ENCODE measurements at regions not wholly inside any gene's neighbourhood (a gene's known extent, or its start where the extent isn't known, plus 50 kb on each side); places are given as distances from the start of the nearest gene placed in this dataset.

DNA sequence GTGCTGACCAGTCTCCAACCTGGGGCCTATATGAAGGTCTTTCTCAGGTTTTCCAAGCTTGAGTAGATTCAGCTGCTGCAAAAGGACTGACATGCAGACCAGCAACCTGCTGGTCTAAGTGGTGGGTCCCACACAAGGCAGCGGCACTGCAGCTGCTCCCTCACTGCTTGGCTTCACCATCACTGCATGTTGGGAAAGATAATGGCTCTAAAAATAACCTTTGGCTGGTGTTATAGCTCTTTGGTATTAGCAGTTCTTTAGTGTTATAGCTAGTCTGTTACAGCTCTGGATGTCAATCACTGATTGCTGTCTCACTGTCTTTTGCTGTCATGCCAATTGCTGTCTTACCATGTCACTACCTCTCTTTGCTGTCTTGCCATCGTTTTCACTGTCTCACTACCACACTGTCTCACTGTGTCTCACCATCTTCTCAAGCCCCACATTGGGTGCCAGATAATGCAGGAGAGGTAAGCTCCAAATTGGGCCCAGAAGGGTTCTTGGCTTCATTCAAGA is 726.4 kb downstream of the TENT5A start:
- no peak for TF ChIP-seq YY1 (IDR thresholded peaks at IDR 0.05)
- TF ChIP-seq, protein P1, sequence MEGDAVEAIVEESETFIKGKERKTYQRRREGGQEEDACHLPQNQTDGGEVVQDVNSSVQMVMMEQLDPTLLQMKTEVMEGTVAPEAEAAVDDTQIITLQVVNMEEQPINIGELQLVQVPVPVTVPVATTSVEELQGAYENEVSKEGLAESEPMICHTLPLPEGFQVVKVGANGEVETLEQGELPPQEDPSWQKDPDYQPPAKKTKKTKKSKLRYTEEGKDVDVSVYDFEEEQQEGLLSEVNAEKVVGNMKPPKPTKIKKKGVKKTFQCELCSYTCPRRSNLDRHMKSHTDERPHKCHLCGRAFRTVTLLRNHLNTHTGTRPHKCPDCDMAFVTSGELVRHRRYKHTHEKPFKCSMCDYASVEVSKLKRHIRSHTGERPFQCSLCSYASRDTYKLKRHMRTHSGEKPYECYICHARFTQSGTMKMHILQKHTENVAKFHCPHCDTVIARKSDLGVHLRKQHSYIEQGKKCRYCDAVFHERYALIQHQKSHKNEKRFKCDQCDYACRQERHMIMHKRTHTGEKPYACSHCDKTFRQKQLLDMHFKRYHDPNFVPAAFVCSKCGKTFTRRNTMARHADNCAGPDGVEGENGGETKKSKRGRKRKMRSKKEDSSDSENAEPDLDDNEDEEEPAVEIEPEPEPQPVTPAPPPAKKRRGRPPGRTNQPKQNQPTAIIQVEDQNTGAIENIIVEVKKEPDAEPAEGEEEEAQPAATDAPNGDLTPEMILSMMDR (IDR thresholded peaks at IDR 0.05; ENCODE audit: low read depth, low read length, missing input control), result no peak
- no peak for TF ChIP-seq RAD21 (IDR thresholded peaks at IDR 0.05)
- no peak for TF ChIP-seq TAF1 (conservative IDR thresholded peaks at IDR 0.05)
- TF ChIP-seq, protein P2, sequence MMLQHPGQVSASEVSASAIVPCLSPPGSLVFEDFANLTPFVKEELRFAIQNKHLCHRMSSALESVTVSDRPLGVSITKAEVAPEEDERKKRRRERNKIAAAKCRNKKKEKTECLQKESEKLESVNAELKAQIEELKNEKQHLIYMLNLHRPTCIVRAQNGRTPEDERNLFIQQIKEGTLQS (IDR thresholded peaks at IDR 0.05), result no peak
- TF ChIP-seq, protein P3, sequence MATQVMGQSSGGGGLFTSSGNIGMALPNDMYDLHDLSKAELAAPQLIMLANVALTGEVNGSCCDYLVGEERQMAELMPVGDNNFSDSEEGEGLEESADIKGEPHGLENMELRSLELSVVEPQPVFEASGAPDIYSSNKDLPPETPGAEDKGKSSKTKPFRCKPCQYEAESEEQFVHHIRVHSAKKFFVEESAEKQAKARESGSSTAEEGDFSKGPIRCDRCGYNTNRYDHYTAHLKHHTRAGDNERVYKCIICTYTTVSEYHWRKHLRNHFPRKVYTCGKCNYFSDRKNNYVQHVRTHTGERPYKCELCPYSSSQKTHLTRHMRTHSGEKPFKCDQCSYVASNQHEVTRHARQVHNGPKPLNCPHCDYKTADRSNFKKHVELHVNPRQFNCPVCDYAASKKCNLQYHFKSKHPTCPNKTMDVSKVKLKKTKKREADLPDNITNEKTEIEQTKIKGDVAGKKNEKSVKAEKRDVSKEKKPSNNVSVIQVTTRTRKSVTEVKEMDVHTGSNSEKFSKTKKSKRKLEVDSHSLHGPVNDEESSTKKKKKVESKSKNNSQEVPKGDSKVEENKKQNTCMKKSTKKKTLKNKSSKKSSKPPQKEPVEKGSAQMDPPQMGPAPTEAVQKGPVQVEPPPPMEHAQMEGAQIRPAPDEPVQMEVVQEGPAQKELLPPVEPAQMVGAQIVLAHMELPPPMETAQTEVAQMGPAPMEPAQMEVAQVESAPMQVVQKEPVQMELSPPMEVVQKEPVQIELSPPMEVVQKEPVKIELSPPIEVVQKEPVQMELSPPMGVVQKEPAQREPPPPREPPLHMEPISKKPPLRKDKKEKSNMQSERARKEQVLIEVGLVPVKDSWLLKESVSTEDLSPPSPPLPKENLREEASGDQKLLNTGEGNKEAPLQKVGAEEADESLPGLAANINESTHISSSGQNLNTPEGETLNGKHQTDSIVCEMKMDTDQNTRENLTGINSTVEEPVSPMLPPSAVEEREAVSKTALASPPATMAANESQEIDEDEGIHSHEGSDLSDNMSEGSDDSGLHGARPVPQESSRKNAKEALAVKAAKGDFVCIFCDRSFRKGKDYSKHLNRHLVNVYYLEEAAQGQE (IDR thresholded peaks at IDR 0.05), result no peak
- TF ChIP-seq, protein P4, sequence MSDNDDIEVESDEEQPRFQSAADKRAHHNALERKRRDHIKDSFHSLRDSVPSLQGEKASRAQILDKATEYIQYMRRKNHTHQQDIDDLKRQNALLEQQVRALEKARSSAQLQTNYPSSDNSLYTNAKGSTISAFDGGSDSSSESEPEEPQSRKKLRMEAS (IDR thresholded peaks at IDR 0.05), result no peak
- no peak for TF ChIP-seq EGR1 (IDR thresholded peaks at IDR 0.05; ENCODE audit: low read depth in 2 of 2)
- no peak for TF ChIP-seq FOXA1 (IDR thresholded peaks at IDR 0.05)
- TF ChIP-seq JUND (IDR thresholded peaks at IDR 0.05), result no peak
- no peak for TF ChIP-seq GABPA (IDR thresholded peaks at IDR 0.05 in 1 of 2, conservative IDR thresholded peaks at IDR 0.05 in 1 of 2)
- no peak for TF ChIP-seq SP1 (IDR thresholded peaks at IDR 0.05)
- no peak for TF ChIP-seq HNF4A (conservative IDR thresholded peaks at IDR 0.05)
- TF ChIP-seq, protein P5, sequence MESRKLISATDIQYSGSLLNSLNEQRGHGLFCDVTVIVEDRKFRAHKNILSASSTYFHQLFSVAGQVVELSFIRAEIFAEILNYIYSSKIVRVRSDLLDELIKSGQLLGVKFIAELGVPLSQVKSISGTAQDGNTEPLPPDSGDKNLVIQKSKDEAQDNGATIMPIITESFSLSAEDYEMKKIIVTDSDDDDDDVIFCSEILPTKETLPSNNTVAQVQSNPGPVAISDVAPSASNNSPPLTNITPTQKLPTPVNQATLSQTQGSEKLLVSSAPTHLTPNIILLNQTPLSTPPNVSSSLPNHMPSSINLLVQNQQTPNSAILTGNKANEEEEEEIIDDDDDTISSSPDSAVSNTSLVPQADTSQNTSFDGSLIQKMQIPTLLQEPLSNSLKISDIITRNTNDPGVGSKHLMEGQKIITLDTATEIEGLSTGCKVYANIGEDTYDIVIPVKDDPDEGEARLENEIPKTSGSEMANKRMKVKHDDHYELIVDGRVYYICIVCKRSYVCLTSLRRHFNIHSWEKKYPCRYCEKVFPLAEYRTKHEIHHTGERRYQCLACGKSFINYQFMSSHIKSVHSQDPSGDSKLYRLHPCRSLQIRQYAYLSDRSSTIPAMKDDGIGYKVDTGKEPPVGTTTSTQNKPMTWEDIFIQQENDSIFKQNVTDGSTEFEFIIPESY (IDR thresholded peaks at IDR 0.05), result no peak
